ENCODE measurements at regions not wholly inside any gene's neighbourhood (a gene's known extent, or its start where the extent isn't known, plus 50 kb on each side); places are given as distances from the start of the nearest gene placed in this dataset.

- H3K27me3 Mint-ChIP-seq (ENCODE audit: low read depth) = no peaks in the 10 kb centered on the region; the same call in 1 of the 2 replicates
- H2BK120ac ChIP-seq (ENCODE audit: low read depth, low read length, poor library complexity, severe bottlenecking) = no peak overlapping the region
- WGBS (ENCODE audit: extremely low coverage, insufficient read length, low lambda C conversion rate) = no CpG with 5 or more reads among the region's 1 CpG
- no peaks in the 10 kb centered on the region for H3K9me3 ChIP-seq (ENCODE audit: control insufficient read depth, low read depth, low read length)
- no peak overlapping the region for H4K8ac ChIP-seq (replicated peaks; ENCODE audit: insufficient read length, low read depth, low read length)
- peaks cover 26 to 31% of the 10 kb centered on the region in 2 experiments for H3K4me1 Mint-ChIP-seq
- no peak overlapping the region for H2AFZ ChIP-seq (ENCODE audit: low read length)
- no peak overlapping the region for H2AK5ac ChIP-seq (ENCODE audit: insufficient read length, low read length)
- H2BK20ac ChIP-seq (ENCODE audit: low read depth, low read length, poor library complexity, severe bottlenecking) = no peak overlapping the region
- no peaks in the 10 kb centered on the region for H4K20me1 ChIP-seq (ENCODE audit: control insufficient read depth, insufficient read depth, insufficient read length)
- no peak overlapping the region for H3K23ac ChIP-seq (ENCODE audit: insufficient read length, low read depth, low read length)
- no peak overlapping the region for H3K9ac ChIP-seq (ENCODE audit: extremely low read depth, insufficient read length, low read length)
- no peak overlapping the region for H3K18ac ChIP-seq (ENCODE audit: insufficient read length, low read depth, low read length)
- no peak overlapping the region for H3K56ac ChIP-seq (ENCODE audit: insufficient read length, low read depth, low read length)
- no peak overlapping the region for H3K27ac Mint-ChIP-seq
- no peak for TF ChIP-seq CTCF (conservative IDR thresholded peaks at IDR 0.05)
- H3K36me3 Mint-ChIP-seq (ENCODE audit: insufficient read depth in 1 of 3, low read depth in 3 of 3) = peaks cover 0 to 13% (median 2%) of the 10 kb centered on the region in 3 experiments; a peak in 2 of 7 replicates
- no peak overlapping the region for H3K4me2 ChIP-seq (ENCODE audit: insufficient read depth, insufficient read length, low read length)
- peaks cover 10% of the 10 kb centered on the region; the same call in 1 of the 2 replicates for H3K4me1 ChIP-seq (ENCODE audit: insufficient read depth, low read length)
- no peak for DNase-seq
- no peaks in the 10 kb centered on the region for H3K23me2 ChIP-seq (ENCODE audit: insufficient read length, low read depth, low read length, poor library complexity, severe bottlenecking)
- no peak overlapping the region for H2BK15ac ChIP-seq (ENCODE audit: low read depth, low read length)
- no peak overlapping the region for H3K14ac ChIP-seq (ENCODE audit: insufficient read depth, low read length)
- H3K4ac ChIP-seq (ENCODE audit: low read depth, low read length) = no peak overlapping the region
- no peak overlapping the region for H4K91ac ChIP-seq (ENCODE audit: insufficient read length, low read depth, low read length)
- no peak overlapping the region for H2BK12ac ChIP-seq (ENCODE audit: insufficient read length, low read depth, low read length)
- H3K79me2 ChIP-seq (ENCODE audit: insufficient read depth, low read length) = no peaks in the 10 kb centered on the region
- no peak overlapping the region for H3K4me3 Mint-ChIP-seq
- no peak overlapping the region for H3T11ph ChIP-seq (ENCODE audit: low read length)
- H3K27ac ChIP-seq (ENCODE audit: insufficient read length, low read depth, low read length) = no peak overlapping the region
- no peaks in the 10 kb centered on the region for H3K27me3 ChIP-seq (ENCODE audit: insufficient read depth, low read length)
- no peak overlapping the region for H4K5ac ChIP-seq (ENCODE audit: insufficient read length, low read depth, low read length)
- H3K9me3 Mint-ChIP-seq = peaks cover 5 to 6% of the 10 kb centered on the region in 2 experiments
- H3K79me1 ChIP-seq (ENCODE audit: insufficient read depth, low read depth, low read length, poor library complexity, severe bottlenecking) = no peaks in the 10 kb centered on the region
- no peak overlapping the region for H2BK5ac ChIP-seq (ENCODE audit: insufficient read length, low read length)
Observed at GRCh38 chr2:147061269-147061668, 783.6 kb upstream of the ACVR2A start.
